ENCODE measurements at regions not wholly inside any gene's neighbourhood (a gene's known extent, or its start where the extent isn't known, plus 50 kb on each side); places are given as distances from the start of the nearest gene placed in this dataset.

DNA sequence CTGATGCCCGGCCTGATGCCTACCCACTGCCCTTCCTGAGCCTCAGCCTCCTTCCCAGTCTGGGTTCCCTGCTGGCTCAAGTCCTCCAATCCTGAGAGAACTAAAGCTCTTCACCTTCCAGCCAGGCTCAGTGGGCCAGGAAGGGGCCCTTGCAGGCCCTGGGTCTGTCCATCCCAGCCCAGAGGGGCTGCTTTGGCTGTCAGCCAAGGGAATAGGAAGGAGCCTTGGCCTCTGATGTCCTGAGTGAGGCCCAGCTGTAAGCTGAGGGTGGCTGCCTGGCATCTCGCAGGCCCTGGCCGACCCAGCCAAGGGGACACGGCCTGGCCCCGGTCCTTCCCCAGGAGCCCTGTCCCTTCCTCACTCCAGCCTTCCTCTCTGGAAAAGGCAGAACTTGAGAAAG, 83.4 kb downstream of the DHCR7 start:
- no peaks in the 10 kb centered on the region for H3K4me1 Mint-ChIP-seq (ENCODE audit: low read depth)
- no peaks in the 10 kb centered on the region for H3K9me3 Mint-ChIP-seq (ENCODE audit: low read depth)
- peaks cover 4% of the 10 kb centered on the region for H3K27me3 Mint-ChIP-seq
- H3K27ac Mint-ChIP-seq: no peak overlapping the region
- H3K4me3 Mint-ChIP-seq: no peak overlapping the region
- no peaks in the 10 kb centered on the region for H3K36me3 Mint-ChIP-seq

DNA sequence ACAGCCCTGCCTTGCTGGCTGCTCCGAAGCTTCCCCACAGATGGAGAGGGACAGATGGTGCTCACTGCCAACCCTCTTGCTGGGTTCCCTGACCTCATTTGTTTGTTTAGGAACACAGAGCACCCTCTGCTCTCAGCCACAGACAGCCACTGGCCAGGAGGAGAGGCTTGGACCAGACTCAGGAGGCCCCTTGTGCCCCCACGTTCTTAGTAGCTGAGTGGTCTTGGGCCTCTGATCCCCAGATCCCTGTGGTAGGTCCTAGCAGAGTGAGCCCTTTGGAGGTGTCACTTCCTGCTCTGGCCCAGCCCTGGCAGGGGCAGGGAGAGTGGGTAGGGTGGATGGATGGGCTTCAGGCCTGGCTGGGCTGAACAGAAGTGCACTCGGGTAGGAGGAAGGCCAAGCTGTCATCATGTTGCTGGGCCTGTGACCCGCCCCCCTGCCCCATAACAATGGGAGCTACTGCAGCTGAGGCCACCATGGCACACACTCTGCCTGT, 84.0 kb downstream of the DHCR7 start:
- Mint-ChIP-seq H3K27me3 (peaks cover 3% of the 10 kb centered on the region), H3K4me3 (no peak overlapping the region), H3K36me3 (no peaks in the 10 kb centered on the region), H3K9me3 (ENCODE audit: low read depth) (no peaks in the 10 kb centered on the region), H3K4me1 (ENCODE audit: low read depth) (no peaks in the 10 kb centered on the region), H3K27ac (no peak overlapping the region)

- no peaks in the 10 kb centered on the region for H3K36me3 Mint-ChIP-seq
- no peak overlapping the region for H3K4me3 Mint-ChIP-seq
- peaks cover 8% of the 10 kb centered on the region for H3K27me3 Mint-ChIP-seq
- H3K27ac Mint-ChIP-seq: no peak overlapping the region
- no peaks in the 10 kb centered on the region for H3K9me3 Mint-ChIP-seq (ENCODE audit: low read depth)
- no peaks in the 10 kb centered on the region for H3K4me1 Mint-ChIP-seq (ENCODE audit: low read depth)
Observed at GRCh38 chr11:71363721-71364120, 84.5 kb downstream of the DHCR7 start.

DNA sequence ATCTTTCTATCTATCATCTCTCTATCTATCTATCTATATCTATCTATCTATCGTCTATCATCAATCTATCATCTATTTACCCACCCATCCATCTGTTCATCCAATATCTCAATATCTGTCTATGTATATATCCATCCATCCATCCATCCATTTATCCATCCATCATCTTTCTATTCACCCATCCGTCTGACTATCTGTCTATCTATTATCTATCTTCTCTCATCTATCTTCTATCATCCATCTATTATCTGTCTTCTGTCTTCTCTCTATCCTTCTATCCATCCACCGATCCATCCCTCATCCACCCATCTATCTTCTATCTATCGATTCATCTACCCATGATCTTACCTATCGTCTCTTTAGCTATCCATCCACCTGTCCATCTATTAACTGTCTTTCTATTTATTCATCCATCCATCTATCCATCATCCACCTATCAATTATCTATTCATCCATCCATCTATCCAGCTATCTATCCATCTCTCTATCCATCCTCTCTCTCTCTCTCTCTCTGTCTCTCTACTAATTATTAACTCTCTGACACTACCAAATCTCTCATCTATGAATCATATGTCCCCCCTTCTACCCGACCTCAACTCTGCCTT, 89.1 kb downstream of the DHCR7 start:
- Mint-ChIP-seq H3K9me3 (ENCODE audit: low read depth) (no peaks in the 10 kb centered on the region), H3K36me3 (no peaks in the 10 kb centered on the region), H3K27me3 (peaks cover 6% of the 10 kb centered on the region), H3K4me1 (ENCODE audit: low read depth) (no peaks in the 10 kb centered on the region), H3K27ac (no peak overlapping the region), H3K4me3 (no peak overlapping the region)

- H3K4me1 Mint-ChIP-seq (ENCODE audit: low read depth): no peaks in the 10 kb centered on the region
- H3K27me3 Mint-ChIP-seq: peaks cover 6% of the 10 kb centered on the region
- H3K4me3 Mint-ChIP-seq: no peak overlapping the region
Observed at GRCh38 chr11:71358122-71358728, 90.0 kb downstream of the DHCR7 start.

DNA sequence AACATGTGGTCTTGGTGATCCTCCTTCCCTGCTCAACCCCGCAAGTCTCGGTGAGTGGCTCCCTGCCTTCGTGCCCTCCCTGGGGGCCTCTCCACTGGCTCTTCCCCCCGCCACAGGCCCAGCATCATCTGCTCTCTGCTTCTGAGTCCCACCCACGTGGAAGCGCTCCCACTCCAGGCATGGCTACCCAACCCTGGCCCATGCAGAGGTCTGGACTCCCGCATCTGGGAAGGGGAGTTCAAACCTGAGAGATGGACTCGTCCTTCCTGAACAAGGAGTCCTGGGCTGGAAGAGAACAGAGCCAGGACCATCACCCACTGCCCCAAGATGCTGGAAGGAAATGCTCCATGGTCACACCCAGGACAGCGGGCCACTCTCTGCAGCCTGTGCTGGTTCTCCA, 90.8 kb downstream of the DHCR7 start:
- Mint-ChIP-seq H3K4me1 (ENCODE audit: low read depth) (no peaks in the 10 kb centered on the region), H3K4me3 (no peak overlapping the region), H3K27me3 (peaks cover 9% of the 10 kb centered on the region), H3K27ac (no peak overlapping the region), H3K9me3 (ENCODE audit: low read depth) (no peaks in the 10 kb centered on the region), H3K36me3 (no peaks in the 10 kb centered on the region)

More at GRCh38 chr11:71358122-71358728, 90.0 kb downstream of the DHCR7 start:
- H3K9me3 Mint-ChIP-seq (ENCODE audit: low read depth): no peaks in the 10 kb centered on the region
- H3K36me3 Mint-ChIP-seq: no peaks in the 10 kb centered on the region
- H3K27ac Mint-ChIP-seq: no peak overlapping the region

DNA sequence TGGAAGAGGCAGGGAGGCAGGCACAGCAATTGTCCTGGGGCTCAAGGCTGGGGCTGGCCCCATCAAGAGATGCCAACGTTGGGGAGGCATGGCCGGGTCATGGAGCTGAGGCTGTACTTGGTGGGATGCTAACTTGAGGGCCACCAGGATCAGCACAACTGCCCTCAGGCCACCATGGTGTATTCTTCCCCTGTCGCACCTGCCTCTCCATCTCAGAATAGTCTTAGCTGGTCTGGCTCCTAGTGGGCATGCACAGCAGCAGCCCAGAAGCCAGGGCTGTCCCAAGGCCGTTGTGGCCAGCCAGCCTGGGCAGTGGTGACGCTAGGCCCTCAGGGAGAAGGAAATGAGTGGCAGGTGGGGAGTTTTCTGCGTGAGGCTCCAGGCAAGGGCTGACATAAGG, 91.3 kb downstream of the DHCR7 start:
- Mint-ChIP-seq H3K36me3 (no peaks in the 10 kb centered on the region), H3K4me3 (no peak overlapping the region), H3K27me3 (peaks cover 9% of the 10 kb centered on the region)

DNA sequence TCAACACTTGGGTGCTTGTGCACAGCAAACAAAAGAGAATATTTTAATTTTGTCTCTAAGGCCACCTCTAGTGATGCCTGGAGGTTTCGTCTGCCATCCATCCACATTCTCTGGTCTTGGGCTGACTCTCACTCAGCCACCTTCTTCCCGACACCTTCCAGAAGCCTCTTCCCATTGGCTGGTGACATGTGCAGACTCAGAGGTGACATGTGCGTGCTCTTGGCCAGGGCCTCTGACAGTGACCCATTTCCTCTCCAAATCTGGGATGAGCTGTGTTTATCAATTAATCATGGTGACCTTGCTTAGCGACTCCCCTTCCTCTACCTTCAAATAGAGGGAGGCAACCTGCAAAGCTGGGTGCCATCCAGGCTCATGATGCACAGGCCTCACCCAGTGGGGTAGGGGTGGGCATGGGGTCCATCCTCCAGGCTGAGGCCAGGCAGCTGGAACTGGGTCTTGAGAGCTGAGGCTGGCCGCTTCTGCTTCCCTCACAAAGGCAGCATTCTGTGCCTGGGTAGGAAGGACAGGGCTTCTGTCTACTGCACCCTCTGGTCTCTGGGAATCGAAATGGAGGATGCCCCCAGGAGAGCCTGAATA, 91.8 kb downstream of the DHCR7 start:
- Mint-ChIP-seq H3K4me1 (ENCODE audit: low read depth) (no peaks in the 10 kb centered on the region), H3K4me3 (no peak overlapping the region), H3K27ac (no peak overlapping the region), H3K9me3 (ENCODE audit: low read depth) (no peaks in the 10 kb centered on the region), H3K27me3 (peaks cover 9% of the 10 kb centered on the region), H3K36me3 (no peaks in the 10 kb centered on the region)

More for the DNA sequence above, 91.3 kb downstream of the DHCR7 start:
- no peaks in the 10 kb centered on the region for H3K4me1 Mint-ChIP-seq (ENCODE audit: low read depth)
- no peak overlapping the region for H3K27ac Mint-ChIP-seq
- no peaks in the 10 kb centered on the region for H3K9me3 Mint-ChIP-seq (ENCODE audit: low read depth)

GRCh38 chr11:71355281-71355680, 92.9 kb downstream of the DHCR7 start:
- Mint-ChIP-seq H3K36me3 (no peaks in the 10 kb centered on the region), H3K27ac (no peak overlapping the region), H3K4me3 (no peak overlapping the region), H3K27me3 (peaks cover 11% of the 10 kb centered on the region), H3K4me1 (ENCODE audit: low read depth) (no peaks in the 10 kb centered on the region), H3K9me3 (ENCODE audit: low read depth) (no peaks in the 10 kb centered on the region)

DNA sequence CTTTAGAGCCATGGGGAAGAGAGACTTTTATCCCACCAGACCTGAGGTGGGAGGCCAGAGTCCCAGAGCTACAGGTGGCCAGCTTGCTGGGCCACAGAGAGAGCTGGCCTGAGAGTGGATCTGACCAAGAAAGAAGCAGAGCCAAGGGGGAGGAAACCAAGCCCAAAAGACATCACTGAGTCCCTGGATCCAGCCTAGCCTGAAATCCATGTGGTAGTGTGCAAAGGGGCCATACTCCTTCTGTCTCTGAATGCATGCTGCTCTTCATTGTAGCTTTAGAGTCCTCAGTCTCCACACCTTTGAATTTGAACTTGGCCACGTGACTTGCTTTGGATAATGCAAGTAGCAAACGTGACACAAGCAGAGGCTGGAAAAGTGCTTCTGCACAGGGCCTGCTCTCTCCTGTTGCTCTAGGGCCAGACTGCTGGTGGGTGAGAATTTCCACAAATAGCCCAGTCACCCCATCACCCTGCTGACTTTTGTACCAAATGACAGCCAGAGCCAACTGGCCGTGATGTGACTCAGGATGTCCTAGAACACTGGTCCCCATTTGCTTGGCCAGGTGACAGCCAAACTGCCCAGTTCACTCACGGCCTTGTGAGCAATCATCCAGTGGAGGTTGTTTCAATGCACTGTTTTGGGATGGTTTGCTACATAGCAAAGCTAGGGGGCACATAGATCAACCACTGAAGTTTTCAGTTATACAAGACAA, 93.6 kb downstream of the DHCR7 start:
- Mint-ChIP-seq H3K4me1 (ENCODE audit: low read depth) (no peaks in the 10 kb centered on the region), H3K9me3 (ENCODE audit: low read depth) (no peaks in the 10 kb centered on the region), H3K4me3 (no peak overlapping the region), H3K27ac (no peak overlapping the region), H3K36me3 (no peaks in the 10 kb centered on the region), H3K27me3 (peaks cover 11% of the 10 kb centered on the region)

DNA sequence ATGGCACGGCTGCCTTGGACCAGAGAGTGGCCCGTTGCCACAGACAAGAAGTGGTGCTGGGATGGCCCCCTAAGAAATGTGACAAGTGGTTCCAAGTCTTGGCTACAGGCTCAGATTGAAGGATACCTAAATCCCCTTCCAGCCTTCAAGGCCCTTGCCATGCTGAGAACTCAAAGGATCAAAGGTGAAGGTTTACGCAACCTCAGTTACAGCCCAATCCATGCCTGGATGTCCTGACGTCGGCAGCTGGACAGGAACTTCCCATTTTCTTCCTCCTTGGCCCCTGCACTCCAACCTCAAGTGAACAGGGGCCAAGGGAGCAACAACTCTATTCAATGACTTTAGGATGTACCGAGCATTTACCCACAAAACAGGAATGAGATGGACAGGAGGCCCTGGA, 95.4 kb downstream of the DHCR7 start:
- H3K27me3 Mint-ChIP-seq: peaks cover 8% of the 10 kb centered on the region
- no peaks in the 10 kb centered on the region for H3K4me1 Mint-ChIP-seq (ENCODE audit: low read depth)
- no peaks in the 10 kb centered on the region for H3K9me3 Mint-ChIP-seq (ENCODE audit: low read depth)
- H3K27ac Mint-ChIP-seq: no peak overlapping the region
- H3K36me3 Mint-ChIP-seq: no peaks in the 10 kb centered on the region
- H3K4me3 Mint-ChIP-seq: no peak overlapping the region

GRCh38 chr11:71352226-71352625, 96.0 kb downstream of the DHCR7 start:
- H3K36me3 Mint-ChIP-seq: no peaks in the 10 kb centered on the region
- peaks cover 8% of the 10 kb centered on the region for H3K27me3 Mint-ChIP-seq
- no peak overlapping the region for H3K4me3 Mint-ChIP-seq
- no peak overlapping the region for H3K27ac Mint-ChIP-seq
- H3K4me1 Mint-ChIP-seq (ENCODE audit: low read depth): no peaks in the 10 kb centered on the region
- no peaks in the 10 kb centered on the region for H3K9me3 Mint-ChIP-seq (ENCODE audit: low read depth)

GRCh38 chr11:71349627-71350026, 97.2 kb upstream of the SHANK2 start:
- H3K36me3 Mint-ChIP-seq: no peaks in the 10 kb centered on the region
- no peak overlapping the region for H3K4me3 Mint-ChIP-seq
- H3K27me3 Mint-ChIP-seq: peaks cover 8% of the 10 kb centered on the region
- H3K4me1 Mint-ChIP-seq (ENCODE audit: low read depth): no peaks in the 10 kb centered on the region
- H3K9me3 Mint-ChIP-seq (ENCODE audit: low read depth): no peaks in the 10 kb centered on the region
- no peak overlapping the region for H3K27ac Mint-ChIP-seq

DNA sequence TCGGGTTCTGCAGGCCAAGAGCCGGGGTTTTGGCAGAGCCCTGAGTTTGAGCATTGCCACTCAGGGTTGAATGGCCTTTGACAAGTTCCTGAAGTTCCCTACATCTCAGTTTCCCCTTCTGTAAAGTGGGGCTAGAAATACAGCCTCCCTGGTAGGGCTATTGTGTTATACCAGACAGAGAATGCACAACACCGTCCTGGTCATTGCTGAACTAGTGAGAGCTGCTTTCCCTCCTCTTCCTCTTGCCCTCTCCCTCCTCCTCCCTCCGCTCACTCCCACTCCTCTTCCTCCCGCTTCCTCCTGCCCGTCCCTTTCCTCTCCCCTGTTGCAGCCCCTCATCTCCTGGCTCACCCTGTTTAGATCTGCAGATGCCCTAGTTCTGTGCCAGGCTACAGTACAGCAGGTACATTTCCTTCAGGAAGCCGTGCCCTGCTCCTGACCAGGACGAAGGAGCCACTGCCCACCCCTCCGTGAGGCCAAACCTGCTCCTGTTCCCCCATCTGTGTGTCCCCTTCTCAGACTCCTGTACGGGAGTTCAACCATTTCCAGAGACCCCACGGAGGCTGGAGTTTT, 91.5 kb upstream of the SHANK2 start:
- Mint-ChIP-seq H3K27me3 (peaks cover 9% of the 10 kb centered on the region), H3K27ac (no peak overlapping the region), H3K9me3 (ENCODE audit: low read depth) (no peaks in the 10 kb centered on the region), H3K4me1 (ENCODE audit: low read depth) (no peaks in the 10 kb centered on the region), H3K4me3 (no peak overlapping the region), H3K36me3 (no peaks in the 10 kb centered on the region)
